Neural cell (in vitro differentiated cells): ENCODE measurements at regions not wholly inside any gene's neighbourhood (a gene's known extent, or its start where the extent isn't known, plus 50 kb on each side); places are given as distances from the start of the nearest gene placed in this dataset.
"Not testable (repeated sequence)": the region's sequence is repeated elsewhere in the genome, so short reads cannot be mapped to it uniquely, and the experiment has no call there.

Experiments
- H2AFZ ChIP-seq: fragments of 200-600, 300-800 bp; sonication (generic), shearing (Covaris generic); 2 replicates; pipeline ENCODE4 v1.6.0; 2014; ENCODE audit warnings: low read depth, mild to moderate bottlenecking, antibody characterized with exemption, low read length, moderate library complexity
- H3F3A ChIP-seq: fragments of 200-600 bp; shearing (Covaris generic); 2 replicates; pipeline ENCODE4 v1.6.1; 2016; ENCODE audit warnings: mild to moderate bottlenecking, moderate library complexity, mixed read lengths, antibody characterized with exemption, low read length; ENCODE audit not compliant: insufficient read depth, poor library complexity, severe bottlenecking
- H3K27ac ChIP-seq: fragments of 200-600, 300-800 bp; sonication (generic), shearing (Covaris generic); 2 replicates; pipeline ENCODE4 v1.5.1; 2014; ENCODE audit warnings: mild to moderate bottlenecking, low read length, moderate library complexity
- H3K27me3 ChIP-seq: fragments of 300-800, 200-600 bp; sonication (generic), shearing (Covaris generic); 2 replicates; pipeline ENCODE4 v1.6.0; 2014; ENCODE audit warnings: mild to moderate bottlenecking, low read depth, low read length, moderate library complexity; ENCODE audit not compliant: insufficient read depth
- H3K36me3 ChIP-seq: fragments of 300-800, 200-600 bp; sonication (generic), shearing (Covaris generic); 2 replicates; pipeline ENCODE4 v1.5.1; 2014; ENCODE audit warnings: mild to moderate bottlenecking, antibody characterized with exemption, low read length, moderate library complexity; ENCODE audit not compliant: insufficient read depth
- H3K4me2 ChIP-seq: fragments of 300-800, 200-600 bp; sonication (generic), shearing (Covaris generic); 2 replicates; pipeline ENCODE4 v1.6.0; 2014; ENCODE audit warnings: mild to moderate bottlenecking, low read length
- H3K4me3 ChIP-seq: fragments of 300-800, 200-600 bp; sonication (generic), shearing (Covaris generic); 2 replicates; pipeline ENCODE4 v1.5.1; 2014; ENCODE audit warnings: mild to moderate bottlenecking, low read length, moderate library complexity
- H3K79me2 ChIP-seq: fragments of 200-600 bp; shearing (Covaris generic); replicated peaks from 2 replicates; pipeline ENCODE4 v1.6.0; 2014; ENCODE audit warnings: mild to moderate bottlenecking, low read length, moderate library complexity; ENCODE audit not compliant: insufficient read depth
- H3K9ac ChIP-seq: fragments of 300-800, 200-600 bp; sonication (generic), shearing (Covaris generic); 2 replicates; pipeline ENCODE4 v1.6.1; 2016; ENCODE audit warnings: mild to moderate bottlenecking, low read length, mixed read lengths
- H3K9me2 ChIP-seq: fragments of 200-600 bp; shearing (Covaris generic); 2 replicates; pipeline ENCODE4 v1.6.1; 2016; ENCODE audit warnings: mild to moderate bottlenecking, low read length, mixed read lengths; ENCODE audit not compliant: insufficient read depth
- H3K9me3 ChIP-seq: fragments of 200-600, 300-800 bp; sonication (generic), shearing (Covaris generic); 2 replicates; pipeline ENCODE4 v1.6.1; 2016; ENCODE audit warnings: mild to moderate bottlenecking, mixed run types, low read length, moderate library complexity, mixed read lengths
- H4K20me1 ChIP-seq: fragments of 200-600 bp; shearing (Covaris generic); 2 replicates; pipeline ENCODE4 v1.6.1; 2016; ENCODE audit warnings: mild to moderate bottlenecking, mixed run types; ENCODE audit not compliant: insufficient read depth
- EP300 ChIP-seq: fragments of 450-650 bp; conservative IDR thresholded peaks from 2 replicates; pipeline ENCODE4 v1.6.1; 2014; ENCODE audit warnings: antibody characterized with exemption, mild to moderate bottlenecking, moderate library complexity; ENCODE audit not compliant: poor library complexity, severe bottlenecking
- EZH2 ChIP-seq: fragments of 200-600, 300-800 bp; shearing (Covaris generic), sonication (generic); IDR thresholded peaks from 2 replicates; pipeline ENCODE4 v1.6.1; 2014; ENCODE audit warnings: antibody characterized with exemption, low read length, borderline replicate concordance, mild to moderate bottlenecking; ENCODE audit not compliant: insufficient read depth, poor library complexity, severe bottlenecking
- MXI1 ChIP-seq: fragments of 450-650 bp; conservative IDR thresholded peaks from 2 replicates; pipeline ENCODE4 v1.6.1; 2014; ENCODE audit warnings: antibody characterized with exemption, mild to moderate bottlenecking; ENCODE audit not compliant: poor library complexity, severe bottlenecking
- POLR2AphosphoS5 ChIP-seq: IDR thresholded peaks from 2 replicates; pipeline ENCODE4 v1.6.1; 2012
- RAD21 ChIP-seq: fragments of 450-650 bp; conservative IDR thresholded peaks from 2 replicates; pipeline ENCODE4 v1.6.1; 2014; ENCODE audit warnings: antibody characterized with exemption, mild to moderate bottlenecking, moderate library complexity
- REST ChIP-seq: IDR thresholded peaks from 2 replicates; pipeline ENCODE4 v1.6.1; 2012; ENCODE audit warnings: borderline replicate concordance
- SMC3 ChIP-seq: fragments of 450-650 bp; conservative IDR thresholded peaks from 2 replicates; pipeline ENCODE4 v1.6.1; 2014; ENCODE audit warnings: antibody characterized with exemption, mild to moderate bottlenecking, moderate library complexity; ENCODE audit not compliant: poor library complexity
- TAF1 ChIP-seq: IDR thresholded peaks from 2 replicates; pipeline ENCODE4 v1.6.1; 2012; ENCODE audit warnings: low read depth
- TF ChIP-seq, protein P1 (sequence below): fragments of 450-650 bp; IDR thresholded peaks from 2 replicates; pipeline ENCODE4 v1.5.1; 2014; ENCODE audit warnings: antibody characterized with exemption, mild to moderate bottlenecking, moderate library complexity; ENCODE audit not compliant: poor library complexity, severe bottlenecking

DNA sequence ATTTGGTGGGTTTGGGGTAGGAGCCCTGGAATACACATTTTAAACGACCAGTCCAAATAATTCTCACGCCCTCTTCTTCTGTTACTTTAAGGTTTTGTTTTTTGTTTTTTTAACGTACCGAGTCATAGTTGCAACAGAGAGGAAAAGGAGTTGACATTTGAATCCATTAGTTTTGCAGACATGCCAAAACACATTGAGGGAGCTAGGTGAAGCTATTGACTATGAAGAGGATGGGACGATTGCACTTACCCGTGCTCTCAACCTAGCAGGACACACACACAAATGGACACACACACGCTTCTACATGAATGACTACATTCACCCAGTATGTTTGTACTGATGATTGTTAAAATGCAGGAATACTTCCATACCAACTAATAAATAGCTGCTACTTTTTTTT lies 54.3 kb upstream of the CIT start:
- Histone ChIP-seq H3K27ac (no peak overlapping the region), H3K27me3 (no peaks in the 10 kb centered on the region), H3K4me2 (no peak overlapping the region), H3F3A (no peaks in the 10 kb centered on the region), H3K79me2 (no peaks in the 10 kb centered on the region), H3K4me3 (no peak overlapping the region), H3K36me3 (no peaks in the 10 kb centered on the region), H4K20me1 (no peaks in the 10 kb centered on the region), H3K9ac (no peak overlapping the region), H3K9me3 (no peaks in the 10 kb centered on the region), H3K9me2 (no peaks in the 10 kb centered on the region), H2AFZ (no peak overlapping the region)
- no peak for TF ChIP-seq EP300
- TF ChIP-seq, protein P1, sequence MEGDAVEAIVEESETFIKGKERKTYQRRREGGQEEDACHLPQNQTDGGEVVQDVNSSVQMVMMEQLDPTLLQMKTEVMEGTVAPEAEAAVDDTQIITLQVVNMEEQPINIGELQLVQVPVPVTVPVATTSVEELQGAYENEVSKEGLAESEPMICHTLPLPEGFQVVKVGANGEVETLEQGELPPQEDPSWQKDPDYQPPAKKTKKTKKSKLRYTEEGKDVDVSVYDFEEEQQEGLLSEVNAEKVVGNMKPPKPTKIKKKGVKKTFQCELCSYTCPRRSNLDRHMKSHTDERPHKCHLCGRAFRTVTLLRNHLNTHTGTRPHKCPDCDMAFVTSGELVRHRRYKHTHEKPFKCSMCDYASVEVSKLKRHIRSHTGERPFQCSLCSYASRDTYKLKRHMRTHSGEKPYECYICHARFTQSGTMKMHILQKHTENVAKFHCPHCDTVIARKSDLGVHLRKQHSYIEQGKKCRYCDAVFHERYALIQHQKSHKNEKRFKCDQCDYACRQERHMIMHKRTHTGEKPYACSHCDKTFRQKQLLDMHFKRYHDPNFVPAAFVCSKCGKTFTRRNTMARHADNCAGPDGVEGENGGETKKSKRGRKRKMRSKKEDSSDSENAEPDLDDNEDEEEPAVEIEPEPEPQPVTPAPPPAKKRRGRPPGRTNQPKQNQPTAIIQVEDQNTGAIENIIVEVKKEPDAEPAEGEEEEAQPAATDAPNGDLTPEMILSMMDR: no peak
- TF ChIP-seq MXI1: no peak
- TF ChIP-seq TAF1: no peak
- no peak for TF ChIP-seq POLR2AphosphoS5
- TF ChIP-seq REST: no peak
- no peak for TF ChIP-seq RAD21
- TF ChIP-seq EZH2: no peak
- no peak for TF ChIP-seq SMC3

DNA sequence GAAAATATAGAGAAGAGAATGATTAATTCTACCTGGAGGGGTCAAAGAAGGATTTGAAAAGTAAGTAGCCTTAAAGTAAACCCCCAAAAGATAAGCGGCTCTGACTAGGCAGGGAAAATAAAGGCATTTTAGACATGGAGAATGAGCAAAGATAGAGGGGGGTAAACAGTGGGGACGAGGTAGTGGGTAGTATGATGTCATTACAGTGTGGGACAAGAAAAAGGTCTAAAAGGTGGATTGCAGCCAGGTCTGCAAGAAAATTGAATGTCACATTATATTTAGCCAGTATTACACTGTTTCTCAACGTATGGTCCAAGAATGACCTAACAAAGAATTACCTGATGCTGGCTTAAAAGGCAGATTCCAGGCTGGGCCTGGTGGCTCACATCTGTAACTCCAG lies 55.8 kb upstream of the CIT start:
- no peaks in the 10 kb centered on the region for H3K9me3 ChIP-seq
- no peak overlapping the region for H2AFZ ChIP-seq
- no peaks in the 10 kb centered on the region for H3K79me2 ChIP-seq
- H3K36me3 ChIP-seq: no peaks in the 10 kb centered on the region
- no peaks in the 10 kb centered on the region for H3K9me2 ChIP-seq
- H3K27me3 ChIP-seq: no peaks in the 10 kb centered on the region
- H3K4me2 ChIP-seq: no peak overlapping the region
- no peak overlapping the region for H3K4me3 ChIP-seq
- no peaks in the 10 kb centered on the region for H3F3A ChIP-seq
- no peak overlapping the region for H3K27ac ChIP-seq
- no peaks in the 10 kb centered on the region for H4K20me1 ChIP-seq
- no peak for TF ChIP-seq EP300
- TF ChIP-seq EZH2: no peak
- no peak for TF ChIP-seq SMC3
- TF ChIP-seq, protein P1: no peak
- TF ChIP-seq REST: no peak
- no peak for TF ChIP-seq TAF1
- TF ChIP-seq RAD21: no peak
- no peak for TF ChIP-seq POLR2AphosphoS5
- TF ChIP-seq MXI1: no peak
- no peak overlapping the region for H3K9ac ChIP-seq

DNA sequence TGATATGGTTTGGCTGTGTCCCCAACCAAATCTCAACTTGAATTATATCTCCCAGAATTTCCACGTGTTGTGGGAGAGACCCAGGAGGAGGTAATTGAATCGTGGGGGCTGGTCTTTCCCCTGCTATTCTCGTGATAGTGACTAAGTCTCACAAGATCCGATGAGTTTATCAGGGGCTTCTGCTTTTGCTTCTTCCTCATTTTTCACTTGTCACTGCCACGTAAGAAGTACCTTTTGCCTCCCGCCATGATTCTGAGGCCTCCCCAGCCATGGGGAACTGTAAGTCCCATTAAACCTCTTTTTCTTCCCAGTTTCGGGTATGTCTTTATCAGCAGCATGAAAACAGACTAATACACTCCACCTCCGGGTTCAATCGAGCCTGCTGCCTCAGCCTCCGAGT lies 54.3 kb upstream of the BICDL1 start:
- H3K79me2 ChIP-seq, H3K36me3 ChIP-seq, H3K27ac ChIP-seq, H2AFZ ChIP-seq, H3K9me3 ChIP-seq, H3K9ac ChIP-seq, H3K4me3 ChIP-seq, H3K9me2 ChIP-seq, H3K4me2 ChIP-seq, H3K27me3 ChIP-seq, H3F3A ChIP-seq, H4K20me1 ChIP-seq: not testable (repeated sequence)
